ENCODE measurements at regions not wholly inside any gene's neighbourhood (a gene's known extent, or its start where the extent isn't known, plus 50 kb on each side); places are given as distances from the start of the nearest gene placed in this dataset.

DNA sequence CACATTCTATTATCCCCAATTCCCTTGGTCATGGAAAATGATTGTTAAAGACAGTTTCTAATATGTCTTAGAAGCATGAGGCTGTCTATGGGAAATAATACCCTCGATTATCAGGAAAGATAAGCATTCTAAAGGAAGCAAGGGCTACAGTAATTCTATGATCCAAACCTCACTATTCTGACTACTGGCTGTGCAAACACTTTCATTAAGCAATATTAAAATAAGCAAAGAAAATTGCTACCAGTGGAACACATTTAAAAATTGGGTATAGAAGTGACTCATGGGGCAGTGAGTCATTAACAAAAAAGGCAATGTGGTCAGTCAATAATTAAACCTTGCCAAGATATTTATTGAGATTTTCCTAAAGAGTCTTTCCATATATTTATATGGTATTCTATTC, 1415.2 kb upstream of the TENM4 start:
- H3K4me1 ChIP-seq (replicated peaks in 1 of 2): no peaks in the 10 kb centered on the region
- WGBS, 4 donors: 34 to 58% (median 52%) methylated on average over 1 of the region's 1 CpG
- intact Hi-C loops (cut with DNase I): no loop called here
- H3K9me3 ChIP-seq (replicated peaks in 1 of 3): no peaks in the 10 kb centered on the region
- H3K27ac ChIP-seq: no peak overlapping the region
- H3K27me3 ChIP-seq: no peaks in the 10 kb centered on the region
- TF ChIP-seq, protein P1, sequence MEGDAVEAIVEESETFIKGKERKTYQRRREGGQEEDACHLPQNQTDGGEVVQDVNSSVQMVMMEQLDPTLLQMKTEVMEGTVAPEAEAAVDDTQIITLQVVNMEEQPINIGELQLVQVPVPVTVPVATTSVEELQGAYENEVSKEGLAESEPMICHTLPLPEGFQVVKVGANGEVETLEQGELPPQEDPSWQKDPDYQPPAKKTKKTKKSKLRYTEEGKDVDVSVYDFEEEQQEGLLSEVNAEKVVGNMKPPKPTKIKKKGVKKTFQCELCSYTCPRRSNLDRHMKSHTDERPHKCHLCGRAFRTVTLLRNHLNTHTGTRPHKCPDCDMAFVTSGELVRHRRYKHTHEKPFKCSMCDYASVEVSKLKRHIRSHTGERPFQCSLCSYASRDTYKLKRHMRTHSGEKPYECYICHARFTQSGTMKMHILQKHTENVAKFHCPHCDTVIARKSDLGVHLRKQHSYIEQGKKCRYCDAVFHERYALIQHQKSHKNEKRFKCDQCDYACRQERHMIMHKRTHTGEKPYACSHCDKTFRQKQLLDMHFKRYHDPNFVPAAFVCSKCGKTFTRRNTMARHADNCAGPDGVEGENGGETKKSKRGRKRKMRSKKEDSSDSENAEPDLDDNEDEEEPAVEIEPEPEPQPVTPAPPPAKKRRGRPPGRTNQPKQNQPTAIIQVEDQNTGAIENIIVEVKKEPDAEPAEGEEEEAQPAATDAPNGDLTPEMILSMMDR (IDR thresholded peaks at IDR 0.05): no peak
- TF ChIP-seq POLR2A (IDR thresholded peaks at IDR 0.05): no peak
- no peaks in the 10 kb centered on the region for H3K36me3 ChIP-seq (replicated peaks in 1 of 2)
- no peak overlapping the region for H3K4me3 ChIP-seq
- DNase-seq: no peak

DNA sequence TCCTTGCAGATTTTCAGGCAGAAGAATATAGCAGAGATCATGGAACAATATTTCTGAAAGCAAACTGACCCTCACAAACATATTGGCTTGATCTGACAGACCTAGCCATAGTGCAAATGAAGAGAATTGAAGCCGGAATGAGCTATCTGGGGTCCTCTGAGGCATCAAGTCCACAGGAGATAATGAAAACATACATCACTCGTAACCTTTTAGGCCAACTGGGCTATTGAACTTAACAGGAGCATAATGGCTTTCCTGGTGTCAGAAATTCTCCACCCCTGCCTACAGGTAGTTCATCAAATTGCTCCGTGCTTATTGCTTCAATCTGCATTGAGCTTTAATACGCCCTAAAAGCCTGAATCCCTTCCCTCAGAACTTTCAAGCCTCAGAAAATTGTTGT, 1414.6 kb upstream of the TENM4 start:
- Histone ChIP-seq H3K4me3 (no peak overlapping the region), H3K9me3 (replicated peaks in 1 of 3) (no peaks in the 10 kb centered on the region), H3K36me3 (replicated peaks in 1 of 2) (no peaks in the 10 kb centered on the region), H3K27ac (no peak overlapping the region), H3K27me3 (no peaks in the 10 kb centered on the region), H3K4me1 (replicated peaks in 1 of 2) (no peaks in the 10 kb centered on the region)
- intact Hi-C loops (cut with DNase I): no loop called here
- 85 to 89% (median 87%) methylated on average over 4 of the region's 4 CpGs for WGBS, 4 donors
- no peak for TF ChIP-seq POLR2A (IDR thresholded peaks at IDR 0.05)
- TF ChIP-seq, protein P1 (IDR thresholded peaks at IDR 0.05): no peak
- no peak for DNase-seq

DNA sequence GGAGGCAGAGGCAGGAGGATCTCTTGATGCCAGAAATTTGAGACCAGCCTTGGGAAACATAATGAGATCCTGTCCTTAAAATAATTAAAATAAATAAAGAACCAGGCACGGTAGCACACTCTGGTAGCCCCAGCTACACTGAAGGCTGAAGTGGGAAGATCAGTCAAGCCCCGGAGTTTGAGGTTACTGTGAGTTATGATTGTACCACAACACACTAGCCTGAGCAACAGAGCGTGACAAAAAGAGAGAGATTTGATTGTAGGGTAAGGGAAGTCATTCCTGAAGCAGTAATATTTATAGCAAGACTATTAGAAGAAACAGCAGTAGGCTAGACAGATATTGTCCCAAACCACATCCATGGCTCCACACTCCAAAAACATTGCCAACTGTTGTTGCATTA, 1408.4 kb upstream of the TENM4 start:
- Histone ChIP-seq H3K27me3 (no peaks in the 10 kb centered on the region), H3K36me3 (replicated peaks in 1 of 2) (peaks cover 0 to 4% of the 10 kb centered on the region in 2 donors), H3K9me3 (replicated peaks in 1 of 3) (no peaks in the 10 kb centered on the region), H3K27ac (no peak overlapping the region), H3K4me1 (replicated peaks in 1 of 2) (no peaks in the 10 kb centered on the region), H3K4me3 (no peak overlapping the region)
- no peak for TF ChIP-seq POLR2A (IDR thresholded peaks at IDR 0.05)
- TF ChIP-seq, protein P1 (IDR thresholded peaks at IDR 0.05): no peak
- 81 to 91% (median 86%) methylated on average over 3 of the region's 3 CpGs for WGBS, 4 donors
- DNase-seq: no peak
- intact Hi-C loops (cut with DNase I): no loop called here

DNA sequence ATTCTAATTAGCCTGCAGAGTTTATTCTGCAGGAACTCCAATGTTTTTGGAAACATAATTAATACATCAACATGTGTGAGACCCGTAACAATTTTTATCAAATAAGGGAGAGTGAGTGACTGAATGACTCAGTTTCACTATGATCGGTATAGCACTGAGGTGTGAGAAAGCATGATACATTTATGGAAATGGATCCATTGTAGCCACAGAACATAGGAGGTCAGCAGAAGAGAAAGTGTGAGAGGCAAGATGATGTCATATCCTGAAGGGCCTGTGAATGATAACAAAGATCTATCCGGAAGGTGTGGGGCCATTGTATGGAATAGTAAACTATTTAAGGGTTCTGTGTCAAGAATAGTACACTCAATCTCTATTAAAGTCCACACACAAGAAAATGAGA, 1406.1 kb upstream of the TENM4 start:
- Histone ChIP-seq H3K9me3 (replicated peaks in 1 of 3) (no peaks in the 10 kb centered on the region), H3K27me3 (no peaks in the 10 kb centered on the region), H3K4me1 (replicated peaks in 1 of 2) (no peaks in the 10 kb centered on the region), H3K27ac (no peak overlapping the region), H3K36me3 (replicated peaks in 1 of 2) (peaks cover 0 to 4% of the 10 kb centered on the region in 2 donors), H3K4me3 (no peak overlapping the region)
- DNase-seq: no peak
- intact Hi-C loops (cut with DNase I): no loop called here
- no peak for TF ChIP-seq POLR2A (IDR thresholded peaks at IDR 0.05)
- TF ChIP-seq, protein P1 (IDR thresholded peaks at IDR 0.05): no peak
- WGBS, 4 donors: 74 to 88% (median 86%) methylated on average over 3 of the region's 3 CpGs

Data from adrenal gland (tissue), 9 donors.